ENCODE measurements at regions not wholly inside any gene's neighbourhood (a gene's known extent, or its start where the extent isn't known, plus 50 kb on each side); places are given as distances from the start of the nearest gene placed in this dataset.

GRCh38 chr7:39883812-39884390, 66.2 kb upstream of the CDK13 start:
- DNase-seq (ENCODE audit: low read depth in 2 of 2), result no peak

- no peak for DNase-seq (ENCODE audit: low read depth in 2 of 2)
These were observed 61.7 kb upstream of the CDK13 start for GRCh38 chr7:39888171-39888853.

- DNase-seq (ENCODE audit: low read depth in 2 of 2), result no peak
These were observed 59.6 kb upstream of the CDK13 start for GRCh38 chr7:39890411-39890810.

DNA sequence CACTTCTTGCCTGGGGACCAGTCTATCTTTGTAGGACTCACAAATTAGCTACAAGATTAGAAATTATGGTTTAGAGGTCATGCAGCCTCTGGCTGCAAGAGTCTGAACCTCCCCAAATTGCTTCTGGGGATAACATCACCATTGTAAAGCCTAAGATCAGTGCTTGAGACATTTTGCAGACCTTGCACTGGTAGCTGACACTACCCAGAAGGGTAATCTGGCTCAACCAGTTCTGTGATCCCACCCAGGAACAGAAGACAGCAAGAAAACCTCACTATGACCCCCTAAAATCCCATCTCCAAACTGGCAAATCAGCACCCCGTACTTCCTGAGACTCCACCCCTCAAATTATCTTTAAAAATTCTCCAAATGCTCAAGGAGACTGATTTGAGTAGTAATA, 58.2 kb upstream of the CDK13 start:
- DNase-seq (ENCODE audit: low read depth in 2 of 2), result no peak

DNA sequence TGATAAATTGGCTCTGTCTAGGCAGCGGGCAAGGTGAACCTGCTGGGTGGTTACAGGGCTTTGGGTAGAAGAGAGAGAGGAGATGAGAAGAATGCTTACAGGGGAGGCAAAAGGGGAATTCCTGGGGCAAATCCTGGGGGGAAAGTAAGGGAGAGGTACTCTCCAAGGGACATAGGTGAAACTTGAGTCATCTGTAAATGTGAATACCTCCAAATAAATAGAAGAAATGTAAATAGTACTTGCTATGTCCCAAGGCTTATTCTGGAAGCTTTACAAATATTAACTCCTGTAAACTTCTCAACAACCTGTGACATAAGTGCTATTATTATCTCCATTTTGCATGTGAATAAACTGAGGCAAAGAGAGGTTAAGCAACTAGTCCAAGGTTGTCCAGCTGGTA, 57.7 kb upstream of the CDK13 start:
- no peak for DNase-seq (ENCODE audit: low read depth in 2 of 2)

DNA sequence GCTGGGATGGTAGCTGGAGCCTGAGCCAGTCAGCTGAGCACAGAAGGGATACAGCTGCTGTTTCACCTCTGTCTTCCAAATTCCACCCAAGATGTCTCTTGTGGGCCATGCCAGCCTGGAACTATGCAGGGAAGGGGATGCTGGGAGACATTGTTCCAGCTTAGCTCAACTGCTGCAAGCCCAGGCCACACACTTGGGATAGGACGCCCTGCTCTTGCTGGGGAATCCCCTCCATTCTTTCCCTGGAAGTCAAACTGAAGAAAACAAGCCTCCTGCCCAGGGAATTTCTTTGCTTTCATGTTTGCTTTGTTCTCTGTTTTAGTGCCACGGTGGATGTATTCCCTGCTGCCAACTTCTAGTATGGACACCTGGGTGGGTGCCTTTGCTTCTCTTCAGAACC, 55.2 kb upstream of the CDK13 start:
- DNase-seq (ENCODE audit: low read depth in 2 of 2), result peak in 1 of 2 donors; percentile 40

DNA sequence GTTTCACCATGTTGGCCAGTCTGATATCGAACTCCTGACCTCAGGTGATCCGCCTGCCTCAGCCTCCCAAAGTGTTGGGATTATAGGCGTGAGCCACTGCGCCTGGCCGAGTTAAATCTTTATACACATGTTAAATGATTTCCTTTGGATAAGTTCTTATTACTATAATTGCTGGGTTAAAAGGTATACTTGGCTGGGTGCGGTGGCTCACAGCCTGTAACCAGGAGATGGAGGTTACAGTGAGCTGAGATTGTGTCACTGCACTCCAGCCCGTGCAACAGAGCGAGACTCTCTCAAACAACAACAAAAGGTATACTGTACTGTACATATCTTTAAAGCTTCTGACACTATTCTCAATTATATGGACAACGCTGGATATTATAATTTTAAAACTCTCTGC, 53.2 kb upstream of the CDK13 start:
- DNase-seq (ENCODE audit: low read depth in 2 of 2), result no peak

DNA sequence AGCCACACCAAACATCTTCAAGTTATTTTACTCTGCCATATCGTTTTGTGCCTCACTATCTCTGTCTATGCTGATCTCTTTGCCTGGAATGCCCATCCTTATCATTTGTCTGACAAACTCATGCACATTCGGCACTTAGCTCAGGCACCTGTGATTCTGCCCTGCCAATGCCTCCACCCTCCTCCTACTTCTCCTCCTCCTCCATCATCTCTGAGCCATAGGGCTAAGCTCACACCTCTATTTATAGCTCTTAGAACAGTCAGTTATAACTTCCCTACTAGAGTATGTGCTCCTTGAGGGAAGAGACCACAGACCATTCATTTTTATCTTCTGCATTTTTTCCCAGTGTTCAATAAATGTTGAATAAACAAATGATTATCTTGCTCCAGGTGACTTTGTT, 51.2 kb upstream of the CDK13 start:
- no peak for DNase-seq (ENCODE audit: low read depth in 2 of 2)
